H1 (cell line): ENCODE measurements at regions not wholly inside any gene's neighbourhood (a gene's known extent, or its start where the extent isn't known, plus 50 kb on each side); places are given as distances from the start of the nearest gene placed in this dataset.

Experiments used
- ASH2L ChIP-seq: fragments of 200-600, 300-600 bp; sonication (generic); IDR thresholded peaks from one replicate; pipeline ENCODE4 v1.7.1; 2017; ENCODE audit warnings: low read length
- BACH1 ChIP-seq: IDR thresholded peaks from 2 replicates; pipeline ENCODE4 v1.6.1; 2012; ENCODE audit warnings: low read length, improper control_type of control experiment
- CTCF ChIP-seq, 3 experiments: IDR thresholded peaks; 1 replicate in 2 of 3; 2 replicates in 1 of 3; pipeline versions ENCODE4 v1.5.1 to v1.6.1; 2011; ENCODE audit warnings: low read length in 3 of 3, mild to moderate bottlenecking in 3 of 3, inconsistent platforms in 2 of 3, low read depth in 1 of 3, moderate library complexity in 1 of 3; ENCODE audit not compliant: insufficient read depth in 1 of 3; ENCODE audit errors: control extremely low read depth in 1 of 3
- EZH2 ChIP-seq: fragments of 200-600 bp; sonication (generic); IDR thresholded peaks from 2 replicates; pipeline ENCODE4 v1.7.1; 2012; ENCODE audit warnings: low read depth, mild to moderate bottlenecking, moderate library complexity, low read length, inconsistent platforms; ENCODE audit not compliant: severe bottlenecking
- MAX ChIP-seq: IDR thresholded peaks from 2 replicates; pipeline ENCODE4 v1.6.1; 2012; ENCODE audit warnings: inconsistent platforms
- POLR2AphosphoS5 ChIP-seq: IDR thresholded peaks from 2 replicates; pipeline ENCODE4 v1.6.1; 2011; ENCODE audit warnings: low read depth, low read length

GRCh38 chr5:40429258-40430100 lies 250.2 kb upstream of the PTGER4 start:
- no peak for TF ChIP-seq ASH2L
- no peak for TF ChIP-seq CTCF (IDR thresholded peaks at IDR 0.05; ENCODE audit: control extremely low read depth in 1 of 3, insufficient read depth in 1 of 3, low read depth in 1 of 3, low read length in 3 of 3)
- no peak for TF ChIP-seq EZH2
- TF ChIP-seq BACH1, result no peak
- no peak for TF ChIP-seq MAX
- TF ChIP-seq POLR2AphosphoS5, result no peak
